Epidermal melanocyte (primary cell): ENCODE measurements at regions not wholly inside any gene's neighbourhood (a gene's known extent, or its start where the extent isn't known, plus 50 kb on each side); places are given as distances from the start of the nearest gene placed in this dataset.
"Not testable (repeated sequence)": the region's sequence is repeated elsewhere in the genome, so short reads cannot be mapped to it uniquely, and the experiment has no call there.

ENCODE experiments used
- DNase-seq: peaks from one replicate; pipeline ENCODE4 v3.0.0; 2011; ENCODE audit warnings: low spot score; ENCODE audit not compliant: insufficient read length

DNA sequence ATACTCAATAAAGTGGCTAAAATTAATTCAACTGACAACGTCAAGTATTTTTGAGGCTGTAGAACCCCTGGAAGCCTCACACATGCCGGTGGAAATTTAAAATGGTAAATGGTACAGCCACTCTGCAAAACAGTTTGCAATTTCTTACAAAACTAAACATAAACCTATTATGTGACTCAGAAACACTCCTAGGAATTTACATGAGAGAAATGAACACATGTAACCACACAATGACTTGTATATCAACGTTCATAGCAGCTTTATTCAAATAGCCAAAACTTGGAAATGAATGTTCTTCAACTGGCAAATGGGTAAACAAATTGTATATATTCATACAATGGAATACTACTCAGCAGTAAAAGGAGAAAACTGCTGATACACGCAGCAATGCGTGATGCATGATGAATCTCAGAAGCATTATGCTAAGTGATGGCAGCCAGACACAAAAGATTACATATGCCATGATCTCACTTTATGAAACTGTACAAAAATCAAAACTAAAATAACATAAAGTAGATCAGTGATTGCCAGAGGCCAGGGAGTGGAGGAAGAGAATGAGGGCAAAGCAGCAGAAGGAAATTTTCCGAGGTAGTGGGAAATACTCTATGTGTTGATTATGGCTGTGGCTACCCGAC, 112.5 kb downstream of the FAM50B start:
- no peak for DNase-seq

- DNase-seq = no peak
Observed at GRCh38 chr6:3962291-3963280, 113.4 kb downstream of the FAM50B start.

- DNase-seq = no peak
Observed at GRCh38 chr6:3963426-3963825, 114.3 kb downstream of the FAM50B start.

DNA sequence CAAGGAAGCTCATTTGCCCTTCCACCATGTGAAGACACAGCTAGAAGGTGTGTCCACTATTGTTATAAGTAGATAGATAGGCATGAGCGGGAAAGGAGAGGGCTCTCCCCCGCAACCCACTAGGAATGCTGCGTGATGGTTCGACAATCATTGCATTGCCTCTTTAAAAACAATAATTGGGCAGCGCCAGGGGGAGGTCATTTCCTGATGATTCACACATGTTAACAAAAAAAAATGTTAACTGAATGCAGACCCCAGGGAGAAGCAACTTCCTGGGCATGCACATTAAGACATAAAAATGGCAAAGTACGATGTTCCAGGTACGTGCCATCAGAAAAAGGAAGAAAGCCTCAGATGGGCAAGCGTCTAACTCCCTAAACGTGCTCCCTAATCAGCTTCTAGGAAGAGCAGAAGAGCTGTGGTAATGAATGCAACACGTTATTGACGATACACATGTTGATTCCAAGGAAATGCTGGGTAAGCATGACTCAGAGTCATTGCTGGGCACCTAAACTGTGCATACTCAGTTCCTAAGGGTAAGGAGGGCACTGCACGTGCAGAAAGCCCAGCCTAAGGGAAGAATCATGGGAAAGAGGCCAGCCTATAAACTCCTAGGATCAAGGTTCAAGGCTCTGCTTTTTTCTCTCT, 113.7 kb downstream of the FAM217A start:
- DNase-seq = no peak

DNA sequence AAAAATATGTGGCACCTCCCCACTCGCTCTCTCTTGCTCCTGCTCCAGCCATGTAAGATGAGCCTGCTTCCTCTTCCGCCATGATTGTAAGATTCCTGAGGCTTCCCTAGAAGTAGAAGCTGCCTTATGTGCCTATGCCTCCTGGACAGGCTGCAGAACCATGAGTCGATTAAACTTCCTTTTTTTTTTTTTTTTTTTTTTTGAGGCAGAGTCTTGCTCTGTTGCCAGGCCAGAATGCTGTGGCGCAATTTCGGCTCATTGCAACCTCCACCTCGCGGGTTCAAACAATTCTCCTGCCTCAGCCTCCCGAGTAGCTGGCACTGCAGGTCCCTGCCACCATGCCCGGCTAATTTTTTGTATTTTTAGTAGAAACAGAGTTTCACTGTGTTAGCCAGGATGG, 112.5 kb downstream of the FAM217A start:
- DNase-seq = no peak

GRCh38 chr6:3970097-3970496, 108.8 kb downstream of the FAM217A start:
- no peak for DNase-seq

DNA sequence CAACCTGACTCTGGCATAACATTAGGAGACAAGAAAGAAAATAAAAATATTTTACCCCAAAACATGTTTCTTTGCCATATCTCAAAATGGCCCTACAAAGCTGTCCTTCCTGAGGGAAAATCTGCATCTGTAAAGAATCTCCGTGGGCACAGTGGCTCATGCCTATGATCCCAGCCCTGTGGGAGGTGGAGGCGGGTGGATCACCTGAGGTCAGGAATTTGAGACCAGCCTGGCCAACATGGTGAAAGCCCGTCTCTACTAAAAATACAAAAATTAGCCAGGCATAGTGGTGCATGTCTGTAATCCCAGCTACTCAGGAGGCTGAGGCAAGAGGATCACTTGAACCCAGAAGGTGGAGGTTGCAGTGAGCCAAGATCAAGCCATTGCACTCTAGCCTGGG, 105.8 kb downstream of the FAM217A start:
- DNase-seq = not testable (repeated sequence)

- DNase-seq = peak; percentile 30
Observed at GRCh38 chr6:3977875-3978711, 100.8 kb downstream of the FAM217A start.

DNA sequence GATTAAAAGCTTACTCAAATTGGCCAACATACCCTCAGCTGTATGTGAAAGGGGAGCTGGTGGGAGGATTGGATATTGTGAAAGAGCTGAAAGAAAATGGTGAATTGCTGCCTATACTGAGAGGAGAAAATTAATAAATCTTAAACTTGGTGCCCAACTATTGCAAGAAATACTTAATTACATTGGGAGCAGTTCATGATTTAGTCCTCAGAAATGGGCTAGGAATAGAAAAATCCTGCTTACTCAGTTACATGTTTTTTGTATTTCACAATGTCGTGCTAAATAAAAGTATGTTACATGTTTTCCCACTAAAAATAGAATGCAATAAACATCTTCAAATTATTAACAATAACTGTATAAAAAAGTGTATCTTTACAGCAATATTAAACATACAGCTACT, 100.0 kb downstream of the FAM217A start:
- not testable (repeated sequence) for DNase-seq

- DNase-seq = no peak
Observed at GRCh38 chr6:3981917-3982316, 97.0 kb downstream of the FAM217A start.

DNA sequence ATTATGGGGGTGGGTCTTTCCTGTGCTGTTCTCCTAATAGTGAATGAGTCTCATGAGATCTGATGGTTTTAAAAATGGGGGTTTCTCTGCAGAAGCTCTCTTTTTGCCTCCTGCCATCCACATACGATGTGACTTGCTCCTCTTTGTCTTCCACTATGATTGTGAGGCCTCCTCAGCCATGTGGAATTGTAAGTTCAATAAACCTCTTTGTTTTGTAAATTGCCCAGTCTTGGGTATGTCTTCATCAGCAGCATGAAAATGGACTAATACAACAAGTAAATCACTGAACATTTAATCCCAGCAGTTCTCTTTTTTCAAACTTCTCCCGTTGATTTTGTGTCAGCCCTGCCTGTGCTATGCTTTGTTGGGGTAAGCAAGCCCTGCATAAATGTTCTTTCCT, 95.2 kb downstream of the FAM217A start:
- DNase-seq = no peak

- no peak for DNase-seq
Observed at GRCh38 chr6:3984494-3984893, 94.4 kb downstream of the FAM217A start.

- no peak for DNase-seq
Observed at GRCh38 chr6:3986241-3986640, 92.7 kb downstream of the FAM217A start.

GRCh38 chr6:3987053-3987452, 91.9 kb downstream of the FAM217A start:
- no peak for DNase-seq

DNA sequence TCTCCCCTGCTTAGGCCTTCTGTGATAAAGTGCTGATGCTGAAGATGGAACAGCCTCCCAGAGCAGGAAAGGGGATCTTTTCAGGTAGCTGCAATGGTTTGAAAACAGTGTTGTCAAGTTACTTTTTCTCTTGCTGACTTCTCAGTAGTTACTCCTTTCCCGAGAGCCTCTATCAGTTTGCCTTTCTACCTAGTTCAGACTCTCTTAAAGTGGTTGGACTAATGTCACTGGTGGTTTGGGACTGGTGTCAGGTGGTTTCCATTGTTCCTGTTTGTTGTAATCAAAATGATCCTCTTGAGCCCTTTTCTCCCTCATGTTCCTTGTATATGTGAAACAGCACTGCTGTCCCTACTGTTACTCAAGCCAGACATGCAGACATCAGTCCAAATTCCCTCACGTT, 91.4 kb downstream of the FAM217A start:
- DNase-seq = no peak

DNA sequence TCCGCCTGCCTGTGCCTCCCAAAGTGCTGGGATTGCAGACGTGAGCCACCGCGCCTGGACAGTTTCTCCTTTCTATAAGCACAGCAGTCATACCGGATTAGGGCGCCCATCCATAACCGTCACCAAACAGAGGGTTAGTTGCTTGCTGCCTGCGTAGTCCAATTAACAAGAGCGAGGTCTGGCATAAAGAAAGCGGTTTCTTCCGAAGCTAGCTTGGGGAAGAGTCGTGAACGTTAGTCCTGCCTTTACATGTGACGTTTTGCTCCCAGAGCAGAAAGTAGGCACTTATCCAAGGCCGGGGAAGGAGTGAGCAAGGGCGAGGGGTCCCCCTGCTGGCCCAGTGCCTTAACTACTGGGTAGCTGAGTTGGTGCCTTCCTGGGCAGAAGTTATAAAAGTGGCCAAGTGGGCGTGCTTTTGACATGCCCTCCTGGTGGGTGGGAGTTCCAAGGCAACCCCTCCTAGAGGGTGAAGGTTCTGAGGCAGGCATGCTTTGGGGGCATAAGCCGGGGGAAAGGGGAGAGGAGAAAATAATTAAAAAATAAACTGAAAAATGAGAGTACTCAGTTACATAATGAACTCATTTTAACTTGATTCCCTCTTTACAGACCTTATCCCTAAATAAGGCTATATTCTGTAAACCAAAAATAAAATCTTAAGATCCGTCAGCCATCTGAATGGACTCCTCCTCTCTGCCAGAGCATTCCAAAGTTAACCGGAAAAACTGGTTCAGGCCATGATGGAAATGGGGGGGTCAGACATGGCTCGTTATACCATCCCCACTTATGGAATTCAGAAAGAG, 88.0 kb downstream of the FAM217A start:
- DNase-seq = peak; percentile 76

- DNase-seq = no peak
Observed at GRCh38 chr6:3991941-3992340, 87.0 kb downstream of the FAM217A start.

GRCh38 chr6:3996349-3996748, 82.6 kb downstream of the FAM217A start:
- DNase-seq = no peak

- peak; percentile 46 for DNase-seq
Observed at GRCh38 chr6:3997177-3997770, 81.7 kb downstream of the FAM217A start.
